ENCODE measurements at regions not wholly inside any gene's neighbourhood (a gene's known extent, or its start where the extent isn't known, plus 50 kb on each side); places are given as distances from the start of the nearest gene placed in this dataset.

DNA sequence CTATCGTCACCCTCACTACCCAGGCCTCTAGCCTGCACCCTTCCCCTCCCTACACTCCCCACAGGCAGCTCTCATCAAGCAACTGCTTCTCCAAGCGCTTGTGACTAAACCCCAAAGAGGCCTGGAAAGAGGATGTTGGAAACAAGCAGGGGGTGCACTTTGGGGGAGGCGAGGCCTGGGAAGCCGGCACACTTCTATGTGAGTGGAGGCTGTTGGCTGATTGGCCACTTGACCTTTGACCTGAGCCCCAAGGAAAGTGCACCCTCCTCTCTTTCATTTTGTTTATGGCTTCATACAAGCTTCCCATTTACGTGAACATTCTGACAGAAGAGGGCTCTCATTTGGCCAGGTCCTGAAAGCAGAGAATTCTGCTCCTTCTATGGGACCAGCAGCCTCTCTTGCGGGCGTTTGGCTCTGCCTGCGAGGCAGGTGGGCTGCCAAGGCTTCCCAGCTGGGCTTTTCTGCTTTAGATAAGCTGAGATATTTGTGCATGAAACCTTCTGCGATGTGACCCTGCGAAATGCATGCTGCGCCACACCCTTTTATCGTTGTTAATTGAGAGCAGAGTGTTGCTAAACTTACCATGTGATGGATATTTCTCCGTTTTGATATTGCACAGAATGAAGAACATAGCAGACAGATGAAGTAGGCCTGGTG is 134.8 kb upstream of the NCK2 start:
- TF ChIP-seq POLR2AphosphoS5 (IDR thresholded peaks at IDR 0.05) (no peak), POLR2A (IDR thresholded peaks at IDR 0.05; ENCODE audit: low read depth) (no peak)
- TF ChIP-seq, protein P1, sequence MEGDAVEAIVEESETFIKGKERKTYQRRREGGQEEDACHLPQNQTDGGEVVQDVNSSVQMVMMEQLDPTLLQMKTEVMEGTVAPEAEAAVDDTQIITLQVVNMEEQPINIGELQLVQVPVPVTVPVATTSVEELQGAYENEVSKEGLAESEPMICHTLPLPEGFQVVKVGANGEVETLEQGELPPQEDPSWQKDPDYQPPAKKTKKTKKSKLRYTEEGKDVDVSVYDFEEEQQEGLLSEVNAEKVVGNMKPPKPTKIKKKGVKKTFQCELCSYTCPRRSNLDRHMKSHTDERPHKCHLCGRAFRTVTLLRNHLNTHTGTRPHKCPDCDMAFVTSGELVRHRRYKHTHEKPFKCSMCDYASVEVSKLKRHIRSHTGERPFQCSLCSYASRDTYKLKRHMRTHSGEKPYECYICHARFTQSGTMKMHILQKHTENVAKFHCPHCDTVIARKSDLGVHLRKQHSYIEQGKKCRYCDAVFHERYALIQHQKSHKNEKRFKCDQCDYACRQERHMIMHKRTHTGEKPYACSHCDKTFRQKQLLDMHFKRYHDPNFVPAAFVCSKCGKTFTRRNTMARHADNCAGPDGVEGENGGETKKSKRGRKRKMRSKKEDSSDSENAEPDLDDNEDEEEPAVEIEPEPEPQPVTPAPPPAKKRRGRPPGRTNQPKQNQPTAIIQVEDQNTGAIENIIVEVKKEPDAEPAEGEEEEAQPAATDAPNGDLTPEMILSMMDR (IDR thresholded peaks at IDR 0.05) = no peak

All from esophagus muscularis mucosa (tissue), 3 donors.